ENCODE measurements at regions not wholly inside any gene's neighbourhood (a gene's known extent, or its start where the extent isn't known, plus 50 kb on each side); places are given as distances from the start of the nearest gene placed in this dataset.

GRCh38 chr11:82176945-82177344, 556.7 kb downstream of the FAM181B start:
- CTCF ChIA-PET, result no interaction called here
- POLR2A ChIA-PET, result no interaction called here

DNA sequence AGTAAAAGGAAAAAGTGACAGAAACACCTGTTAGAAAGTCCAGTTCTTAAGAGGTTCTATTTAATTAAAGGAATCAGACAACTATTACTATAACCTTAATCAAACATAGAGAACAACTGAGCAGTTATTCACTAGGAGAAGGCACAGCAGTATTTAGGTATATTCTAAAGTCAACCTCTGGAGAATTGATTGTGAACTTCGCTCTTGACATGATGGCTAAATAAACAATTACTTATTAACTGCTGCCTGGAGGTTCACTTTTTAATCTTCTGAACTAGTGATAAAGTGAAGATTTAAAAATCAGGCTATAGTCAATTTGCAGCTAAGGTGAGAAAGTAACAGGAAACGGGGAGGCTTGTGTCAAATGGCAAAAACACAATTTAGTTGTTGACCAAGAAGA, 557.3 kb downstream of the FAM181B start:
- Histone ChIP-seq H3K27me3 (ENCODE audit: control insufficient read depth, insufficient read depth, low read length) (no peaks in the 10 kb centered on the region), H3K36me3 (ENCODE audit: control insufficient read depth, insufficient read depth, low read length) (no peaks in the 10 kb centered on the region), H3K4me3 (ENCODE audit: low read depth, low read length) (no peak overlapping the region)
- no peak for TF ChIP-seq CTCF (IDR thresholded peaks at IDR 0.05; ENCODE audit: insufficient read depth, low read depth, low read length)
- POLR2A ChIA-PET, result no interaction called here
- CTCF ChIA-PET, result no interaction called here
- no peak for DNase-seq (ENCODE audit: low read depth)

More at GRCh38 chr11:82176945-82177344, 556.7 kb downstream of the FAM181B start:
- no peak for TF ChIP-seq CTCF (IDR thresholded peaks at IDR 0.05; ENCODE audit: insufficient read depth, low read depth, low read length)
- Histone ChIP-seq H3K4me3 (ENCODE audit: low read depth, low read length) (no peak overlapping the region), H3K27me3 (ENCODE audit: control insufficient read depth, insufficient read depth, low read length) (no peaks in the 10 kb centered on the region), H3K36me3 (ENCODE audit: control insufficient read depth, insufficient read depth, low read length) (no peaks in the 10 kb centered on the region)
- no peak for DNase-seq (ENCODE audit: low read depth)

DNA sequence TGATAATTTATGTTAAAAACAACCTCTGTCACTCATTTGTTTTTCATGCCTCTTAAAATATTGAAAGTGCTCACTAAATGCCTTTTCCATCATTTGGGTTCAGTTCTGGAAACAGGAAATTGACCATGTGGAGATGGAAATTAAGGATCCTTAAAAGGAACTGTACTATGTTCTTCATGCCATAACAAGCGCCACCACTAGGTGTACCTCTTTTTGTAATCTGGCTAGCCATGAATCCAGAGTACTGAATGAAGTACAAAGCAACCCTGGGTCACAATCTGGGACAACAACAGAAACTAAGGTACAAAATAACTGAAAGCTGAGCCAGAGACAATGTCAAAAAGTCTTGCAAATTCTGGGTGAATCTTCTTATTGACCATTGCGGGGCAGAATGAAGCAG, 559.1 kb downstream of the FAM181B start:
- DNase-seq (ENCODE audit: low read depth), result no peak
- Histone ChIP-seq H3K27me3 (ENCODE audit: control insufficient read depth, insufficient read depth, low read length) (no peaks in the 10 kb centered on the region), H3K4me3 (ENCODE audit: low read depth, low read length) (no peak overlapping the region), H3K36me3 (ENCODE audit: control insufficient read depth, insufficient read depth, low read length) (no peaks in the 10 kb centered on the region)
- TF ChIP-seq CTCF (IDR thresholded peaks at IDR 0.05; ENCODE audit: insufficient read depth, low read depth, low read length), result no peak
- ChIA-PET CTCF (no interaction called here), POLR2A (no interaction called here)

GRCh38 chr11:82146789-82147188, 586.9 kb downstream of the FAM181B start:
- no peaks in the 10 kb centered on the region for H3K27me3 ChIP-seq (ENCODE audit: control insufficient read depth, insufficient read depth, low read length)
- H3K36me3 ChIP-seq (ENCODE audit: control insufficient read depth, insufficient read depth, low read length), result no peaks in the 10 kb centered on the region
- POLR2A ChIA-PET, result no interaction called here
- no peak overlapping the region for H3K4me3 ChIP-seq (ENCODE audit: low read depth, low read length)
- TF ChIP-seq CTCF (IDR thresholded peaks at IDR 0.05; ENCODE audit: insufficient read depth, low read depth, low read length), result no peak
- DNase-seq (ENCODE audit: low read depth), result no peak
- CTCF ChIA-PET, result no interaction called here

DNA sequence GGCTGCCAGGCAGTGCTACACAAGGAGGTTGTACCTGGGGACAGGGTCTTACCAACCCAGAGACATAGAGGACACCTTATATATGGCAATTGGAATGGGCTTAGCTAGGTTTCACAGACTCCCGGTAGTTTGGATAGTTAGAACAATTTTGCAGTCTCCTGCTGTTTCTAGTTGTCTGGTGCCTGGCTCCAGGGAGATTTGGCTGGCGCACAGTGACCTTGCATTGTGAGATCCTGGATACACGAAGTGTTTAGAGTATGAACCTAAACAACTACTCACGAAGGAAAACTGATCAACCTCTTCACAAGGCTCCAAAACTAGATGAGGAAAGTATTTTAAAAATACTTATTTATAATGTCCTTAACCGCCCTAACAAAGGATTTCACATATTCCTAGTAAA, 614.7 kb downstream of the FAM181B start:
- ChIA-PET POLR2A (no interaction called here), CTCF (no interaction called here)
- DNase-seq (ENCODE audit: low read depth), result no peak
- H3K4me3 ChIP-seq (ENCODE audit: low read depth, low read length), result no peak overlapping the region
- H3K36me3 ChIP-seq (ENCODE audit: control insufficient read depth, insufficient read depth, low read length), result no peaks in the 10 kb centered on the region
- TF ChIP-seq CTCF (IDR thresholded peaks at IDR 0.05; ENCODE audit: insufficient read depth, low read depth, low read length), result no peak
- no peaks in the 10 kb centered on the region for H3K27me3 ChIP-seq (ENCODE audit: control insufficient read depth, insufficient read depth, low read length)
